Spinal cord (tissue), 9 donors: ENCODE measurements at regions not wholly inside any gene's neighbourhood (a gene's known extent, or its start where the extent isn't known, plus 50 kb on each side); places are given as distances from the start of the nearest gene placed in this dataset.
A peak's percentile ranks its signal among the peaks of the same experiment; 100 is the strongest.
"Not testable (repeated sequence)": the region's sequence is repeated elsewhere in the genome, so short reads cannot be mapped to it uniquely, and the experiment has no call there.

ENCODE experiments used
- DNase-seq, 6 donors: peaks; one replicate each; pipeline versions ENCODE4 v3.0.0 to v3.0.0-alpha.2; 2013 to 2015; ENCODE audit warnings: low spot score in 6 of 6, low read depth in 4 of 6
- H3K27ac ChIP-seq: one replicate; pipeline ENCODE4 v1.5.1; 2013; ENCODE audit warnings: low read depth, low read length, control low read depth
- H3K27me3 ChIP-seq: one replicate; pipeline ENCODE4 v1.6.1; 2013; ENCODE audit warnings: low read length; ENCODE audit not compliant: control insufficient read depth, insufficient read depth
- H3K36me3 ChIP-seq: one replicate; pipeline ENCODE4 v1.6.1; 2013; ENCODE audit warnings: low read length; ENCODE audit not compliant: control insufficient read depth, insufficient read depth
- H3K4me1 ChIP-seq: one replicate; pipeline ENCODE4 v1.6.1; 2013; ENCODE audit warnings: low read length; ENCODE audit not compliant: control insufficient read depth, insufficient read depth
- H3K4me3 ChIP-seq: one replicate; pipeline ENCODE4 v1.5.1; 2013; ENCODE audit warnings: low read depth, low read length, control low read depth
- H3K9me3 ChIP-seq: one replicate; pipeline ENCODE4 v1.6.1; 2013; ENCODE audit warnings: low read length; ENCODE audit not compliant: control insufficient read depth, insufficient read depth
- WGBS: methylation state at CpG from one replicate; pipeline ENCODE4 v1.1.5; 2013; ENCODE audit warnings: missing lambda C conversion rate; ENCODE audit not compliant: insufficient coverage; 5-methylcytosine and 5-hydroxymethylcytosine counted together
- donor health status: healthy.

GRCh38 chr21:28604946-28605537 is 387.6 kb downstream of the LTN1 start:
- DNase-seq, result no peak

GRCh38 chr21:28602546-28602945 is 390.1 kb downstream of the LTN1 start:
- no peak overlapping the region for H3K27ac ChIP-seq
- no peak for DNase-seq
- no peaks in the 10 kb centered on the region for H3K4me1 ChIP-seq
- no peak overlapping the region for H3K4me3 ChIP-seq
- H3K36me3 ChIP-seq, result no peaks in the 10 kb centered on the region
- peaks cover 3% of the 10 kb centered on the region for H3K9me3 ChIP-seq
- H3K27me3 ChIP-seq, result no peaks in the 10 kb centered on the region

More at GRCh38 chr21:28604946-28605537, 387.6 kb downstream of the LTN1 start:
- H3K9me3 ChIP-seq, result peaks cover 1% of the 10 kb centered on the region
- no peaks in the 10 kb centered on the region for H3K36me3 ChIP-seq
- H3K27me3 ChIP-seq, result no peaks in the 10 kb centered on the region
- 100% methylated on average over 1 of the region's 3 CpGs for WGBS
- no peak overlapping the region for H3K27ac ChIP-seq
- H3K4me3 ChIP-seq, result no peak overlapping the region
- no peaks in the 10 kb centered on the region for H3K4me1 ChIP-seq

- DNase-seq, result no peak
- peaks cover 3% of the 10 kb centered on the region for H3K9me3 ChIP-seq
- H3K27ac ChIP-seq, result no peak overlapping the region
- WGBS, result 87% methylated on average over 3 of the region's 3 CpGs
- H3K4me1 ChIP-seq, result no peaks in the 10 kb centered on the region
- H3K27me3 ChIP-seq, result no peaks in the 10 kb centered on the region
- no peaks in the 10 kb centered on the region for H3K36me3 ChIP-seq
- no peak overlapping the region for H3K4me3 ChIP-seq
Measured at GRCh38 chr21:28598214-28598613, 394.5 kb downstream of the LTN1 start.

GRCh38 chr21:28592205-28592865 is 400.3 kb downstream of the LTN1 start:
- Histone ChIP-seq H3K4me3 (no peak overlapping the region), H3K27me3 (no peaks in the 10 kb centered on the region), H3K27ac (no peak overlapping the region), H3K4me1 (no peaks in the 10 kb centered on the region), H3K36me3 (no peaks in the 10 kb centered on the region), H3K9me3 (peaks cover 3% of the 10 kb centered on the region)
- peak in 1 of 6 donors; percentile 16 for DNase-seq
- WGBS, result 83% methylated on average over 1 of the region's 6 CpGs

- DNase-seq, result peak in 1 of 6 donors; percentile 15
- Histone ChIP-seq H3K36me3 (no peaks in the 10 kb centered on the region), H3K9me3 (peaks cover 3% of the 10 kb centered on the region), H3K4me3 (no peak overlapping the region), H3K27ac (no peak overlapping the region), H3K27me3 (no peaks in the 10 kb centered on the region), H3K4me1 (no peaks in the 10 kb centered on the region)
- 73% methylated on average over 2 of the region's 3 CpGs for WGBS
Measured at GRCh38 chr21:28590676-28591075, 402.0 kb downstream of the LTN1 start.

- Histone ChIP-seq H3K4me1 (no peaks in the 10 kb centered on the region), H3K9me3 (peaks cover 3% of the 10 kb centered on the region), H3K4me3 (no peak overlapping the region), H3K27me3 (no peaks in the 10 kb centered on the region), H3K36me3 (no peaks in the 10 kb centered on the region), H3K27ac (no peak overlapping the region)
- 71% methylated on average over 1 of the region's 2 CpGs for WGBS
- DNase-seq, result no peak
Measured at GRCh38 chr21:28590026-28590425, 402.7 kb downstream of the LTN1 start.

- Histone ChIP-seq H3K9me3 (peaks cover 3% of the 10 kb centered on the region), H3K27ac (no peak overlapping the region), H3K27me3 (no peaks in the 10 kb centered on the region), H3K4me3 (no peak overlapping the region), H3K4me1 (no peaks in the 10 kb centered on the region), H3K36me3 (no peaks in the 10 kb centered on the region)
- DNase-seq, result no peak
- no CpG with 5 or more reads among the region's 1 CpG for WGBS
Measured at GRCh38 chr21:28588997-28589396, 403.7 kb downstream of the LTN1 start.

- no peaks in the 10 kb centered on the region for H3K27me3 ChIP-seq
- no CpG with 5 or more reads among the region's 1 CpG for WGBS
- H3K4me3 ChIP-seq, result no peak overlapping the region
- H3K9me3 ChIP-seq, result peaks cover 3% of the 10 kb centered on the region
- H3K4me1 ChIP-seq, result no peaks in the 10 kb centered on the region
- no peak overlapping the region for H3K27ac ChIP-seq
- H3K36me3 ChIP-seq, result no peaks in the 10 kb centered on the region
- no peak for DNase-seq
Measured at GRCh38 chr21:28587748-28588147, 404.9 kb downstream of the LTN1 start.

- no peak overlapping the region for H3K27ac ChIP-seq
- H3K4me1 ChIP-seq, result no peaks in the 10 kb centered on the region
- no peaks in the 10 kb centered on the region for H3K9me3 ChIP-seq
- no peaks in the 10 kb centered on the region for H3K27me3 ChIP-seq
- H3K4me3 ChIP-seq, result no peak overlapping the region
- peak in 1 of 6 donors; percentile 28 for DNase-seq
- no peaks in the 10 kb centered on the region for H3K36me3 ChIP-seq
- no CpG with 5 or more reads among the region's 2 CpGs for WGBS
Measured at GRCh38 chr21:28581976-28582375, 410.7 kb downstream of the LTN1 start.

- 89% methylated on average over 4 of the region's 5 CpGs for WGBS
- not testable (repeated sequence) for H3K27me3 ChIP-seq, H3K4me1 ChIP-seq, H3K9me3 ChIP-seq, H3K36me3 ChIP-seq, H3K27ac ChIP-seq, H3K4me3 ChIP-seq
- peak in 1 of 6 donors; percentile 9 for DNase-seq
Measured at GRCh38 chr21:28581311-28581731, 411.4 kb downstream of the LTN1 start.
